ENCODE measurements at regions not wholly inside any gene's neighbourhood (a gene's known extent, or its start where the extent isn't known, plus 50 kb on each side); places are given as distances from the start of the nearest gene placed in this dataset.

DNA sequence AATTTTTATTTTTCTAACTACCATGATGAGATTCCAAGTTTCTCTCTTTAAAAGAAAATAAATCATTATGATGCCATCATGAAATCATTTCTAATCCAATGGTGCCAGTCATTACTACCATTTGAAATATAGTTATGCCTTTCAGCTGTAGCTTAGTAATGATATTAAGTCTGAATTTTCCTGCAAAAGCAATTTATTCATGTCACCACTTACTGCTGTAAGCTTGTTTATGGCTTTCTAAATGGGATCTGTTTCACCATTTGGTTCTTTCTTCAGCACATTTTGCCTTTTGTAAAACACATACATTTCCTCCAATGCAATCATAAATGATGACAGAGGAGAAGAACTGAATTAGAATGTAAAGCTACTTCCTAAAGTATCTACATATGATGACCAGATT, 130.5 kb downstream of the SEM1 start:
- no peak overlapping the region for H3K4me3 Mint-ChIP-seq
- no peak overlapping the region for H3K27ac Mint-ChIP-seq
- no peaks in the 10 kb centered on the region for H3K4me1 Mint-ChIP-seq
- H3K27me3 Mint-ChIP-seq (ENCODE audit: low read depth) = peaks cover 3% of the 10 kb centered on the region
- no peaks in the 10 kb centered on the region for H3K36me3 Mint-ChIP-seq (ENCODE audit: low read depth)
- peaks cover 5% of the 10 kb centered on the region for H3K9me3 Mint-ChIP-seq
- TF ChIP-seq, protein P1, sequence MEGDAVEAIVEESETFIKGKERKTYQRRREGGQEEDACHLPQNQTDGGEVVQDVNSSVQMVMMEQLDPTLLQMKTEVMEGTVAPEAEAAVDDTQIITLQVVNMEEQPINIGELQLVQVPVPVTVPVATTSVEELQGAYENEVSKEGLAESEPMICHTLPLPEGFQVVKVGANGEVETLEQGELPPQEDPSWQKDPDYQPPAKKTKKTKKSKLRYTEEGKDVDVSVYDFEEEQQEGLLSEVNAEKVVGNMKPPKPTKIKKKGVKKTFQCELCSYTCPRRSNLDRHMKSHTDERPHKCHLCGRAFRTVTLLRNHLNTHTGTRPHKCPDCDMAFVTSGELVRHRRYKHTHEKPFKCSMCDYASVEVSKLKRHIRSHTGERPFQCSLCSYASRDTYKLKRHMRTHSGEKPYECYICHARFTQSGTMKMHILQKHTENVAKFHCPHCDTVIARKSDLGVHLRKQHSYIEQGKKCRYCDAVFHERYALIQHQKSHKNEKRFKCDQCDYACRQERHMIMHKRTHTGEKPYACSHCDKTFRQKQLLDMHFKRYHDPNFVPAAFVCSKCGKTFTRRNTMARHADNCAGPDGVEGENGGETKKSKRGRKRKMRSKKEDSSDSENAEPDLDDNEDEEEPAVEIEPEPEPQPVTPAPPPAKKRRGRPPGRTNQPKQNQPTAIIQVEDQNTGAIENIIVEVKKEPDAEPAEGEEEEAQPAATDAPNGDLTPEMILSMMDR (IDR thresholded peaks at IDR 0.05; ENCODE audit: unreplicated experiment in 3 of 3) = no peak

DNA sequence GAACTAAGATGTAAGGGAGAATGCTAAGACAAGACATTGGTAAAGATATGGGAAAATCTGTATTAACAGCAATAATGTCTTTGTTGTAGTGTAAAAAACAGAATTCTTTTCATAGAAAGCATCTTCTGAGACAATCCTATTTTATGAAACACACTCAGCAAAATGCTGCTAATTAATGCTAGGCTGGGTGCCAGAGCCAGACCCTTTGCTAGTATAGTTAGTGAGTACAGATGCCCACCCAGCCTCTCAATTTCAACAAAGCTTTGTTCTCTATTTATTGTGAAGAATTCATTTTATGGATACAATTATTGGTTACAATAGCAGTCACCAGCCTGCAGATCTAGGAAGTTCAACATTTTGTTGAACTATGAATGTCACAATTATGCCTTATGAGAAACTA, 131.0 kb downstream of the SEM1 start:
- Mint-ChIP-seq H3K36me3 (ENCODE audit: low read depth) (no peaks in the 10 kb centered on the region), H3K4me1 (no peaks in the 10 kb centered on the region), H3K27ac (no peak overlapping the region), H3K9me3 (peaks cover 6% of the 10 kb centered on the region), H3K4me3 (no peak overlapping the region), H3K27me3 (ENCODE audit: low read depth) (peaks cover 3% of the 10 kb centered on the region)
- TF ChIP-seq, protein P1 (IDR thresholded peaks at IDR 0.05; ENCODE audit: unreplicated experiment in 3 of 3) = no peak

DNA sequence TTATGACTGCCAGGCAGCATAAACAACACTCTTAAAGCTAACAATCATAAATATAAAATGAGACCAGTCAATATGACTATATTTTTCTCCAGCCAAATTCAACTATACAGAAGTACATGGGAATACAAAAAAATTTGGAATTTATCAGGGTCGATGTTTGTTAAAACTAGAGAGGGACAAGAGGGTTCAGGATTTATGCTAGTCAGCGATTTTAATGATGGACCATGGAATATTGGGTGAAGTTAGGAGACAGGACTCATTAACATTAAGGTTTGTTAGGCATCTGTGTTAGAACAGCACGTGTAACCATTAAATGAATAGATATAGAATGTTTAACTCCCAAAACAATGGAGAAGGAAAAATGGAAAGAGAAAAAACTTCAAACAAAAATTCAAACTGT, 146.2 kb downstream of the SEM1 start:
- Mint-ChIP-seq H3K27ac (no peak overlapping the region), H3K4me3 (no peak overlapping the region), H3K9me3 (no peaks in the 10 kb centered on the region), H3K27me3 (ENCODE audit: low read depth) (no peaks in the 10 kb centered on the region), H3K4me1 (no peaks in the 10 kb centered on the region), H3K36me3 (ENCODE audit: low read depth) (no peaks in the 10 kb centered on the region)
- TF ChIP-seq, protein P1 (IDR thresholded peaks at IDR 0.05; ENCODE audit: unreplicated experiment in 3 of 3) = no peak

DNA sequence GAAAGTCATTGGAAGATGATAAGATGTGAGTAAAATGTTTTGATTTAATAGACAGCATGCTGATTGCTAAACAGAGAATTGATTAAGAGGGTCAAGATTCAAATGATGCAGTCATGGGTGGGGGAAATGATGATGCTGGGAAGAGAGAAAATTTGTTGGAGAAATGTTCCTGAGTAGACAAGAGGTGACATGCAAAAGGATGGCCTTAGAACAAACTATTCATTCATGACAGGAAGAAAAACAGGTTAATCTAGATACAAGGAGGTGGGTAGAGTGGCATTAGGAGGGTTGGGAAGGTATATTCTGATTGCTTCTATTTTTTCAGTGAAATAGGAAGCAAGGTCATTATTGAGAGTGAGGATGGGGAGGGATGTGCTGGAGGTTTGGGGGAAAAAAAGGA, 146.7 kb downstream of the SEM1 start:
- Mint-ChIP-seq H3K27me3 (ENCODE audit: low read depth) (no peaks in the 10 kb centered on the region), H3K4me3 (no peak overlapping the region), H3K9me3 (no peaks in the 10 kb centered on the region), H3K36me3 (ENCODE audit: low read depth) (no peaks in the 10 kb centered on the region), H3K4me1 (no peaks in the 10 kb centered on the region), H3K27ac (no peak overlapping the region)
- TF ChIP-seq, protein P1 (IDR thresholded peaks at IDR 0.05; ENCODE audit: unreplicated experiment in 3 of 3) = no peak

DNA sequence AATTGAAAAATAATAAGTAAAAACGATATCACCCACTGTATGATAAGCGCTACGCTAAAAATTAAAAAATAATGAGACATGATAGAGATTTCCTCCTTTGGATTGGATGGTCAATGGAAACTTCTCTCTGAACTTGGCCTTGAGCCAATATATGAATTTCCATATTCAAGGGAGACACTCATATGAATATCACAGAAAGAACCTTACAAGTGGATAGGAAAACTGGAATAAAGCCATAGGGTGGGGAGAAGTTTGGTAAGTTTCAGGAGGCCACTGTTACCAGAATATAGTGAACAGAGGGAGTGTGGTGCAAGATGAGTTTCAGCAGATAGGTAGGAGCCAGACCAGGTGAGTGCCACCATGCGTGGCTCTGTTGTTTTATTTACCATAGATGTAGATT, 147.2 kb downstream of the SEM1 start:
- no peaks in the 10 kb centered on the region for H3K36me3 Mint-ChIP-seq (ENCODE audit: low read depth)
- H3K4me1 Mint-ChIP-seq = no peaks in the 10 kb centered on the region
- no peak overlapping the region for H3K4me3 Mint-ChIP-seq
- no peaks in the 10 kb centered on the region for H3K27me3 Mint-ChIP-seq (ENCODE audit: low read depth)
- TF ChIP-seq, protein P1 (IDR thresholded peaks at IDR 0.05; ENCODE audit: unreplicated experiment in 3 of 3) = no peak
- H3K9me3 Mint-ChIP-seq = no peaks in the 10 kb centered on the region
- no peak overlapping the region for H3K27ac Mint-ChIP-seq

DNA sequence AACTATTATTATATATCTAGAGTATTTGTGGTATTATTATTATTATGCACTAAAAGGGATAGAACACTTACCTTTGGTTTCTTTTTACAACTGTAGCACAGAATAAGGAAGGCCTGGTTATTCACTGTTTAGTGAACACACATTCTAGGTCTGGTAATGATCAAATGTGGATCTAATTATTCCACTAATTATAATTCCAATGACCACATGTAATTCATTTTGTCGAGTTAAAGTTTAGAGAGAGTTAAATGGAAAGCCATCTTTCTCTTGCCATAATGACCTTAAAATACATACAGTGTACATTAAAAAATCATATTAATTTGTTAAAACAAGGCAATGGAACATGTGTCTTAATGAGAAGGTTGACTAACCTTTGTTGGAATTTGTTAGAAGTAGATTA, 147.8 kb downstream of the SEM1 start:
- H3K27me3 Mint-ChIP-seq (ENCODE audit: low read depth) = no peaks in the 10 kb centered on the region
- no peaks in the 10 kb centered on the region for H3K4me1 Mint-ChIP-seq
- TF ChIP-seq, protein P1 (IDR thresholded peaks at IDR 0.05; ENCODE audit: unreplicated experiment in 3 of 3) = no peak
- H3K27ac Mint-ChIP-seq = no peak overlapping the region
- H3K4me3 Mint-ChIP-seq = no peak overlapping the region
- no peaks in the 10 kb centered on the region for H3K9me3 Mint-ChIP-seq
- no peaks in the 10 kb centered on the region for H3K36me3 Mint-ChIP-seq (ENCODE audit: low read depth)
